Neural crest cell (in vitro differentiated cells): ENCODE measurements at regions not wholly inside any gene's neighbourhood (a gene's known extent, or its start where the extent isn't known, plus 50 kb on each side); places are given as distances from the start of the nearest gene placed in this dataset.

Experiments
- DNase-seq: peaks from one replicate; pipeline ENCODE4 v3.0.0; 2021; ENCODE audit warnings: low read depth, mixed read lengths, low spot score
- H3K27ac Mint-ChIP-seq: one replicate; pipeline ENCODE4 v1.8.0; 2021; ENCODE audit warnings: mild to moderate bottlenecking, mixed read lengths; ENCODE audit not compliant: unreplicated experiment
- H3K27me3 Mint-ChIP-seq: 2 replicates; pipeline ENCODE4 v1.8.0; 2021; ENCODE audit warnings: low read depth, mild to moderate bottlenecking, mixed read lengths
- H3K36me3 Mint-ChIP-seq: 2 replicates; pipeline ENCODE4 v1.8.0; 2021; ENCODE audit warnings: low read depth, mild to moderate bottlenecking, mixed read lengths
- H3K4me1 Mint-ChIP-seq: 2 replicates; pipeline ENCODE4 v1.8.0; 2021; ENCODE audit warnings: mixed read lengths
- H3K4me3 Mint-ChIP-seq: one replicate; pipeline ENCODE4 v1.8.0; 2021; ENCODE audit warnings: mild to moderate bottlenecking, mixed read lengths
- H3K9me3 Mint-ChIP-seq: 2 replicates; pipeline ENCODE4 v1.8.0; 2021; ENCODE audit warnings: mixed read lengths
- CTCF ChIP-seq: fragments of 200-600 bp; sonication (generic); conservative IDR thresholded peaks from 2 replicates; pipeline ENCODE4 v1.5.0; 2021; ENCODE audit warnings: antibody characterized with exemption, mild to moderate bottlenecking

- no peak overlapping the region for H3K4me3 Mint-ChIP-seq
- H3K27me3 Mint-ChIP-seq, result no peaks in the 10 kb centered on the region
- no peaks in the 10 kb centered on the region for H3K9me3 Mint-ChIP-seq
- TF ChIP-seq CTCF, result no peak
- no peak overlapping the region for H3K27ac Mint-ChIP-seq
- H3K4me1 Mint-ChIP-seq, result peaks cover 8% of the 10 kb centered on the region
- no peaks in the 10 kb centered on the region for H3K36me3 Mint-ChIP-seq
- DNase-seq, result no peak
Observed at GRCh38 chr3:56883828-56884227, 82.1 kb upstream of the ARHGEF3 start.

GRCh38 chr3:56882896-56883295 lies 81.1 kb upstream of the ARHGEF3 start:
- H3K36me3 Mint-ChIP-seq, result no peaks in the 10 kb centered on the region
- peaks cover 12% of the 10 kb centered on the region for H3K4me1 Mint-ChIP-seq
- no peaks in the 10 kb centered on the region for H3K27me3 Mint-ChIP-seq
- no peak for DNase-seq
- H3K9me3 Mint-ChIP-seq, result no peaks in the 10 kb centered on the region
- H3K4me3 Mint-ChIP-seq, result no peak overlapping the region
- no peak overlapping the region for H3K27ac Mint-ChIP-seq
- TF ChIP-seq CTCF, result no peak

- DNase-seq, result no peak
- H3K4me1 Mint-ChIP-seq, result peaks cover 4% of the 10 kb centered on the region
- no peaks in the 10 kb centered on the region for H3K27me3 Mint-ChIP-seq
- H3K4me3 Mint-ChIP-seq, result no peak overlapping the region
- H3K9me3 Mint-ChIP-seq, result no peaks in the 10 kb centered on the region
- no peaks in the 10 kb centered on the region for H3K36me3 Mint-ChIP-seq
- no peak overlapping the region for H3K27ac Mint-ChIP-seq
- no peak for TF ChIP-seq CTCF
Observed at GRCh38 chr3:56881841-56882240, 80.1 kb upstream of the ARHGEF3 start.

- Mint-ChIP-seq H3K27me3 (no peaks in the 10 kb centered on the region), H3K4me1 (peaks cover 4% of the 10 kb centered on the region), H3K9me3 (no peaks in the 10 kb centered on the region), H3K27ac (no peak overlapping the region), H3K36me3 (no peaks in the 10 kb centered on the region), H3K4me3 (no peak overlapping the region)
- no peak for DNase-seq
- TF ChIP-seq CTCF, result no peak
Observed at GRCh38 chr3:56880720-56881575, 79.2 kb upstream of the ARHGEF3 start.

- DNase-seq, result no peak
- Mint-ChIP-seq H3K36me3 (no peaks in the 10 kb centered on the region), H3K9me3 (no peaks in the 10 kb centered on the region), H3K27ac (no peak overlapping the region), H3K4me1 (peaks cover 4% of the 10 kb centered on the region), H3K27me3 (no peaks in the 10 kb centered on the region), H3K4me3 (no peak overlapping the region)
- TF ChIP-seq CTCF, result no peak
Observed at GRCh38 chr3:56879436-56880215, 77.9 kb upstream of the ARHGEF3 start.
